ENCODE measurements at regions not wholly inside any gene's neighbourhood (a gene's known extent, or its start where the extent isn't known, plus 50 kb on each side); places are given as distances from the start of the nearest gene placed in this dataset.

DNA sequence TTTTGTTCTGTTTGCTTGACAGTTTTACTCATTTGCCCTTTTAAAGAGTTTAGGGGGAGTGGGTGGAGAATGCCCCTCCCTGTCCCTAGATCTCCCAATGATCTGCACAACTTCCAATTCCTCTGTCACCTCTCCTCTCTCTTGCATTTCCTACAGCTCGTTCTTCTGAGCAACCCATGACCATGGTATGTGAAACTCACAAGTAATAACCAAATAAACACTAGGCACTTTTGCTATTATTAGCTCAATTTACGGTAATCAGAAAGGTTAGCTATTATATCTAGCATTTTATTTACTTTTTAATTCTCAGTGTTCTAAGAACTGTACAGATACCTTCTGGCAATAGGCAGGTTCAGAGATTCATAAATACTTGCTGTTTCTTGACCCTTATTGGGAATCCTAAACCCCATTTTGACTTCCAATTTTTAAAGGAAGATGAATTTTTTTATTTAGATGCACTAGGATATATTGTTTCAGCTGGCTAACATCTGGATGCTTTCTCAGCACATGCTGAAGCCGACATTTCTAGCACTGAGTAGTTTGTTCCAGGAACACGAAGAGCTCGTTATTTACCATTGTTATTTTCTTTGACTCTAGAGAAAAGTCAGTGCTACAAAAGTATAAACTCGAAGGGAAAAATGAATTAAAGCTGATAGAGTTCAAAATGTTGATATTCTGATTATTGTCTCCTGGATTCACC lies 194.7 kb upstream of the TLL1 start:
- Histone ChIP-seq H3K9me3 (no peaks in the 10 kb centered on the region), H3K27ac (replicated peaks in 1 of 4) (no peak overlapping the region), H3K36me3 (no peaks in the 10 kb centered on the region), H3K4me3 (no peak overlapping the region), H3K27me3 (no peaks in the 10 kb centered on the region), H3K4me1 (no peaks in the 10 kb centered on the region)
- intact Hi-C loops (cut with DNase I): no loop called here
- no peak for DNase-seq (ENCODE audit: extremely low spot score)
- TF ChIP-seq POLR2AphosphoS5 (IDR thresholded peaks at IDR 0.05): no peak
- TF ChIP-seq EP300 (IDR thresholded peaks at IDR 0.05): no peak
- TF ChIP-seq, protein P1, sequence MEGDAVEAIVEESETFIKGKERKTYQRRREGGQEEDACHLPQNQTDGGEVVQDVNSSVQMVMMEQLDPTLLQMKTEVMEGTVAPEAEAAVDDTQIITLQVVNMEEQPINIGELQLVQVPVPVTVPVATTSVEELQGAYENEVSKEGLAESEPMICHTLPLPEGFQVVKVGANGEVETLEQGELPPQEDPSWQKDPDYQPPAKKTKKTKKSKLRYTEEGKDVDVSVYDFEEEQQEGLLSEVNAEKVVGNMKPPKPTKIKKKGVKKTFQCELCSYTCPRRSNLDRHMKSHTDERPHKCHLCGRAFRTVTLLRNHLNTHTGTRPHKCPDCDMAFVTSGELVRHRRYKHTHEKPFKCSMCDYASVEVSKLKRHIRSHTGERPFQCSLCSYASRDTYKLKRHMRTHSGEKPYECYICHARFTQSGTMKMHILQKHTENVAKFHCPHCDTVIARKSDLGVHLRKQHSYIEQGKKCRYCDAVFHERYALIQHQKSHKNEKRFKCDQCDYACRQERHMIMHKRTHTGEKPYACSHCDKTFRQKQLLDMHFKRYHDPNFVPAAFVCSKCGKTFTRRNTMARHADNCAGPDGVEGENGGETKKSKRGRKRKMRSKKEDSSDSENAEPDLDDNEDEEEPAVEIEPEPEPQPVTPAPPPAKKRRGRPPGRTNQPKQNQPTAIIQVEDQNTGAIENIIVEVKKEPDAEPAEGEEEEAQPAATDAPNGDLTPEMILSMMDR (IDR thresholded peaks at IDR 0.05): no peak
- no peak for TF ChIP-seq POLR2A (IDR thresholded peaks at IDR 0.05; ENCODE audit: low read depth)
- 71% methylated on average over 6 of the region's 6 CpGs for WGBS

DNA sequence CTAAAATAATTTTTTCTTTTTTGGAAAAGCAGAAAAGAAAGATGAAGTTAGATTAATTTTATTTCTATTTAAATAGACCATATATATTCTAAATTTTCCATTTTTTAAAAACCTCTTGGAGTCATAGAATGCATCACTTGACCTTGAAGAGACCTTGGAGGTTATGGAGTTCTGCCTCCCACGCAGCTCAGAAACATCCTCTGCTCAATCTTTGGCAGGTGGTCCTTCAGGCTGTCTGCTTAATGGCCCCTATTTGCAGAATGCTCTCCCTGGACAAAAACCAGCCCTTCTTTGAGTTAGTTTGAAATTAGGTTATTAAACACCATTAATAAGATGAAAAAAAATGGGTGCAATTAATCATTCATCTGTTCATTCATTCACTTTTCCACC lies 194.1 kb upstream of the TLL1 start:
- no peak for DNase-seq (ENCODE audit: extremely low spot score)
- WGBS: 89% methylated on average over 1 of the region's 1 CpG
- no peak overlapping the region for H3K27ac ChIP-seq (replicated peaks in 1 of 4)
- no peaks in the 10 kb centered on the region for H3K4me1 ChIP-seq
- H3K36me3 ChIP-seq: no peaks in the 10 kb centered on the region
- no peaks in the 10 kb centered on the region for H3K27me3 ChIP-seq
- no peaks in the 10 kb centered on the region for H3K9me3 ChIP-seq
- TF ChIP-seq POLR2A (IDR thresholded peaks at IDR 0.05; ENCODE audit: low read depth) (no peak), EP300 (IDR thresholded peaks at IDR 0.05) (no peak), POLR2AphosphoS5 (IDR thresholded peaks at IDR 0.05) (no peak)
- TF ChIP-seq, protein P1 (IDR thresholded peaks at IDR 0.05): no peak
- no peak overlapping the region for H3K4me3 ChIP-seq
- intact Hi-C loops (cut with DNase I): no loop called here

DNA sequence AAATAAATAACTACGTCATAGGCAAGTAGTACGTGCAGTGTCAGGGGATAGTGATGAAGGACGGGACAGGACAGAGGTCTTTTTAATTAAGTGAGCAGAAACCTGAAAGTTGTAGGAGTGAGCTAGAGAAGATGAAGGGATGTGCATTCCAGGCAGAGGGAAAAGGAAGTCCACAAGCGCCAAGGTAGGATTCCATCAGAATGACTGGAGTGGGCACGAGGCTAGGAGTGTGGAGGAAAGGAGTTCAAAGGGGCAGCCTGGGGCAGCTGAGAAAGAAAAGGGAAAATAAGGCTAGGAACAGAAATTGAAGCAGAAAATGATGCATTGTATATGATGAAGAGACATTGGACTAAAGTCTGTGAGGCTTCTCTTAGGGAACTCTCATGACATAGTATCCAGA lies 192.2 kb upstream of the TLL1 start:
- no peak for TF ChIP-seq EP300 (IDR thresholded peaks at IDR 0.05)
- no peak for TF ChIP-seq POLR2A (IDR thresholded peaks at IDR 0.05; ENCODE audit: low read depth)
- TF ChIP-seq, protein P1 (IDR thresholded peaks at IDR 0.05): no peak
- TF ChIP-seq POLR2AphosphoS5 (IDR thresholded peaks at IDR 0.05): no peak
- Histone ChIP-seq H3K4me1 (peaks cover 0 to 6% (median 0%) of the 10 kb centered on the region in 4 donors), H3K27me3 (no peaks in the 10 kb centered on the region), H3K4me3 (no peak overlapping the region), H3K9me3 (no peaks in the 10 kb centered on the region), H3K27ac (replicated peaks in 1 of 4) (no peak overlapping the region), H3K36me3 (no peaks in the 10 kb centered on the region)
- no peak for DNase-seq (ENCODE audit: extremely low spot score)
- WGBS: 93% methylated on average over 5 of the region's 5 CpGs
- intact Hi-C loops (cut with DNase I): no loop called here

DNA sequence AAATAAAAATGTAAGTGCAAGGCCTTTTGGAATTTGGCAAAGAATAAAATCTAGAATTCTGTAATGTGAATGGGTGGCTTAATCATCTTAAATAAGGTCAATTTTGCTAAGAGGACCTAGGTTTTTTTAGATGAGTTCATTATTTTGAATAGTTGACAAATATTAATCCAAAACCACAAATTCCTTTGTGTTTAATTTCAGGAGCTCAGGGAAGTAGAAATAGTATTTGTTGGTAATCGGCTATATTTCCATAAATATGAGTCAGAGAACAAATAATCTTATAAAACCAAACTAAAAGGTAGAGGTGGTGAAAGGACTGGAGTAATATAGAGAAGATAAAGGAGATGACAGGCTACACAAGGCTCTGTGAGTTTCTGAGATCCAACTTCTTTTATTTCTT lies 190.4 kb upstream of the TLL1 start:
- Histone ChIP-seq H3K36me3 (no peaks in the 10 kb centered on the region), H3K27ac (replicated peaks in 1 of 4) (no peak overlapping the region), H3K27me3 (no peaks in the 10 kb centered on the region), H3K4me1 (peaks cover 0 to 6% (median 0%) of the 10 kb centered on the region in 4 donors), H3K9me3 (no peaks in the 10 kb centered on the region), H3K4me3 (no peak overlapping the region)
- intact Hi-C loops (cut with DNase I): no loop called here
- WGBS: 31% methylated on average over 1 of the region's 1 CpG
- no peak for DNase-seq (ENCODE audit: extremely low spot score)
- TF ChIP-seq, protein P1 (IDR thresholded peaks at IDR 0.05): no peak
- TF ChIP-seq POLR2AphosphoS5 (IDR thresholded peaks at IDR 0.05) (no peak), EP300 (IDR thresholded peaks at IDR 0.05) (no peak), POLR2A (IDR thresholded peaks at IDR 0.05; ENCODE audit: low read depth) (no peak)
